T-helper 1 cell (primary cell): ENCODE measurements at regions not wholly inside any gene's neighbourhood (a gene's known extent, or its start where the extent isn't known, plus 50 kb on each side); places are given as distances from the start of the nearest gene placed in this dataset.
A peak's percentile ranks its signal among the peaks of the same experiment; 100 is the strongest.

ENCODE experiments used
- DNase-seq, 5 donors: peaks; one replicate each; pipeline ENCODE4 v3.0.0-alpha.2; 2012 to 2020

GRCh38 chr5:159765760-159766517 is 150.3 kb upstream of the ADRA1B start:
- no peak for DNase-seq

- no peak for DNase-seq
These were observed 148.0 kb upstream of the ADRA1B start for GRCh38 chr5:159768243-159768642.

GRCh38 chr5:159772698-159773061 is 143.6 kb upstream of the ADRA1B start:
- no peak for DNase-seq

- peak; percentile 8 to 83 (median 29) for DNase-seq
These were observed 143.0 kb upstream of the ADRA1B start for GRCh38 chr5:159773062-159773924.

- DNase-seq: no peak
These were observed 141.7 kb upstream of the ADRA1B start for GRCh38 chr5:159774476-159775031.

GRCh38 chr5:159775890-159776289 is 140.4 kb upstream of the ADRA1B start:
- DNase-seq: peak in 1 of 5 donors; percentile 9

- DNase-seq: no peak
These were observed 139.1 kb upstream of the ADRA1B start for GRCh38 chr5:159777049-159777660.

- no peak for DNase-seq
These were observed 136.8 kb upstream of the ADRA1B start for GRCh38 chr5:159779481-159779880.

- DNase-seq: no peak
These were observed 136.0 kb upstream of the ADRA1B start for GRCh38 chr5:159780246-159780645.

GRCh38 chr5:159781626-159782157 is 134.6 kb upstream of the ADRA1B start:
- DNase-seq: no peak

- no peak for DNase-seq
These were observed 133.9 kb upstream of the ADRA1B start for GRCh38 chr5:159782197-159782994.

GRCh38 chr5:159782995-159783300 is 133.3 kb upstream of the ADRA1B start:
- no peak for DNase-seq

GRCh38 chr5:159783726-159784247 is 132.5 kb upstream of the ADRA1B start:
- DNase-seq: no peak

- no peak for DNase-seq
These were observed 131.3 kb upstream of the ADRA1B start for GRCh38 chr5:159784993-159785392.

- no peak for DNase-seq
These were observed 130.6 kb upstream of the ADRA1B start for GRCh38 chr5:159785656-159786055.

- no peak for DNase-seq
These were observed 130.1 kb upstream of the ADRA1B start for GRCh38 chr5:159786201-159786600.

- no peak for DNase-seq
These were observed 129.2 kb upstream of the ADRA1B start for GRCh38 chr5:159786901-159787691.

GRCh38 chr5:159787837-159788236 is 128.4 kb upstream of the ADRA1B start:
- no peak for DNase-seq

- DNase-seq: no peak
These were observed 127.4 kb upstream of the ADRA1B start for GRCh38 chr5:159788835-159789331.

GRCh38 chr5:159792180-159792579 is 124.1 kb upstream of the ADRA1B start:
- DNase-seq: no peak
